ENCODE measurements at regions not wholly inside any gene's neighbourhood (a gene's known extent, or its start where the extent isn't known, plus 50 kb on each side); places are given as distances from the start of the nearest gene placed in this dataset.

DNA sequence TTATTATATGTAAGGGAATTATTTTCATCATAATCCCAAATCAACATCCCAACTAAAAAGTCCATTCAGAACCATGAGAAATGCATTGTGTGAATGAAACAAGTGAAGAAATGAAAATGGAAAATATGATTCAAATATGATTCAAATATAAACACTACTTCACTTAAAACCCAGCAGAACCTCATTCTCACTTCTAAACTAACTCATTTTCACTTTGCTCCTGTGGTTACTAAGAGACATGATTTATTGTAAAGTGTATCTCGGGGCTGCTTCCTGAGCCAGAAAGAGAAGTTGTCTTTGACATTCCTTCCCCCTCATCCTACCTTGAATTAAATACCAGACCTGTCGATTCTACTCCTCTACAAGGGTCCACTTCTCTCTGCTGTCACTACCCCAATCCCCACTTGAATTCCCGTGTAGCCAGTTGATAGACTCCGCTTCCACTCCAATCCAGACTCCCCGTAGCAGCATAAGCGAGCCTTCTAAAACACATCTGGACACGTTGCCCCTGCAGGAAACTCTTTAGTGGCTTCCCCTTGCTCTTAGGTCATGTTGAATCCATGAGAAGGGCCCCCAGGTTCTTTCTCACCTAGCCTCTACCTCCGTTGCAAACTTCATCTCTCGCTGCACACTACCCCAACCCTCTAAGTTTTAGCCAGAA, 697.0 kb upstream of the ID2 start:
- Histone ChIP-seq H3K9ac (ENCODE audit: low read length) (no peak overlapping the region), H3K4me2 (ENCODE audit: low read length) (no peak overlapping the region), H3K79me2 (replicated peaks; ENCODE audit: insufficient read depth, low read length) (no peaks in the 10 kb centered on the region), H3F3A (ENCODE audit: insufficient read depth, low read length, poor library complexity, severe bottlenecking) (no peaks in the 10 kb centered on the region), H3K27ac (ENCODE audit: low read length) (no peak overlapping the region), H2AFZ (ENCODE audit: low read depth, low read length) (no peak overlapping the region), H3K9me3 (ENCODE audit: low read length) (peaks cover 8% of the 10 kb centered on the region), H3K4me3 (ENCODE audit: low read length) (no peak overlapping the region), H3K36me3 (ENCODE audit: insufficient read depth, low read length) (no peaks in the 10 kb centered on the region), H4K20me1 (ENCODE audit: insufficient read depth) (no peaks in the 10 kb centered on the region), H3K27me3 (ENCODE audit: insufficient read depth, low read depth, low read length) (no peaks in the 10 kb centered on the region), H3K9me2 (ENCODE audit: insufficient read depth, low read length) (no peaks in the 10 kb centered on the region)
- TF ChIP-seq, protein P1, sequence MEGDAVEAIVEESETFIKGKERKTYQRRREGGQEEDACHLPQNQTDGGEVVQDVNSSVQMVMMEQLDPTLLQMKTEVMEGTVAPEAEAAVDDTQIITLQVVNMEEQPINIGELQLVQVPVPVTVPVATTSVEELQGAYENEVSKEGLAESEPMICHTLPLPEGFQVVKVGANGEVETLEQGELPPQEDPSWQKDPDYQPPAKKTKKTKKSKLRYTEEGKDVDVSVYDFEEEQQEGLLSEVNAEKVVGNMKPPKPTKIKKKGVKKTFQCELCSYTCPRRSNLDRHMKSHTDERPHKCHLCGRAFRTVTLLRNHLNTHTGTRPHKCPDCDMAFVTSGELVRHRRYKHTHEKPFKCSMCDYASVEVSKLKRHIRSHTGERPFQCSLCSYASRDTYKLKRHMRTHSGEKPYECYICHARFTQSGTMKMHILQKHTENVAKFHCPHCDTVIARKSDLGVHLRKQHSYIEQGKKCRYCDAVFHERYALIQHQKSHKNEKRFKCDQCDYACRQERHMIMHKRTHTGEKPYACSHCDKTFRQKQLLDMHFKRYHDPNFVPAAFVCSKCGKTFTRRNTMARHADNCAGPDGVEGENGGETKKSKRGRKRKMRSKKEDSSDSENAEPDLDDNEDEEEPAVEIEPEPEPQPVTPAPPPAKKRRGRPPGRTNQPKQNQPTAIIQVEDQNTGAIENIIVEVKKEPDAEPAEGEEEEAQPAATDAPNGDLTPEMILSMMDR (IDR thresholded peaks at IDR 0.05; ENCODE audit: poor library complexity, severe bottlenecking), result no peak

- Histone ChIP-seq H3K4me2 (ENCODE audit: low read length) (no peak overlapping the region), H3K9me3 (ENCODE audit: low read length) (peaks cover 8% of the 10 kb centered on the region), H3K27ac (ENCODE audit: low read length) (no peak overlapping the region), H3K79me2 (replicated peaks; ENCODE audit: insufficient read depth, low read length) (no peaks in the 10 kb centered on the region), H3K9me2 (ENCODE audit: insufficient read depth, low read length) (no peaks in the 10 kb centered on the region), H3F3A (ENCODE audit: insufficient read depth, low read length, poor library complexity, severe bottlenecking) (no peaks in the 10 kb centered on the region), H3K9ac (ENCODE audit: low read length) (no peak overlapping the region), H3K27me3 (ENCODE audit: insufficient read depth, low read depth, low read length) (no peaks in the 10 kb centered on the region), H4K20me1 (ENCODE audit: insufficient read depth) (no peaks in the 10 kb centered on the region), H3K36me3 (ENCODE audit: insufficient read depth, low read length) (no peaks in the 10 kb centered on the region), H3K4me3 (ENCODE audit: low read length) (no peak overlapping the region), H2AFZ (ENCODE audit: low read depth, low read length) (no peak overlapping the region)
- TF ChIP-seq MXI1 (conservative IDR thresholded peaks at IDR 0.05; ENCODE audit: poor library complexity, severe bottlenecking) (no peak), REST (IDR thresholded peaks at IDR 0.05; ENCODE audit: borderline replicate concordance) (no peak), RAD21 (conservative IDR thresholded peaks at IDR 0.05) (no peak), EP300 (conservative IDR thresholded peaks at IDR 0.05; ENCODE audit: poor library complexity, severe bottlenecking) (no peak), TAF1 (IDR thresholded peaks at IDR 0.05; ENCODE audit: low read depth) (no peak), POLR2AphosphoS5 (IDR thresholded peaks at IDR 0.05) (no peak), SMC3 (conservative IDR thresholded peaks at IDR 0.05; ENCODE audit: poor library complexity) (no peak), EZH2 (IDR thresholded peaks at IDR 0.05; ENCODE audit: borderline replicate concordance, insufficient read depth, low read length, poor library complexity, severe bottlenecking) (no peak)
- TF ChIP-seq, protein P1 (IDR thresholded peaks at IDR 0.05; ENCODE audit: poor library complexity, severe bottlenecking), result no peak
These were observed 695.4 kb upstream of the ID2 start for GRCh38 chr2:7986431-7986830.

All from neural cell (in vitro differentiated cells).